GM10266 (cell line): ENCODE measurements at regions not wholly inside any gene's neighbourhood (a gene's known extent, or its start where the extent isn't known, plus 50 kb on each side); places are given as distances from the start of the nearest gene placed in this dataset.
A peak's percentile ranks its signal among the peaks of the same experiment; 100 is the strongest.
"Not testable (repeated sequence)": the region's sequence is repeated elsewhere in the genome, so short reads cannot be mapped to it uniquely, and the experiment has no call there.

Experiments
- DNase-seq: peaks from one replicate; pipeline ENCODE4 v3.0.0; 2012; ENCODE audit errors: extremely low spot score
- TF ChIP-seq, protein P1 (sequence below): IDR thresholded peaks from 2 replicates; pipeline ENCODE4 v1.5.1; 2012; ENCODE audit warnings: mild to moderate bottlenecking, low read depth; ENCODE audit not compliant: control insufficient read depth, insufficient read depth; ENCODE audit errors: missing control alignments

DNA sequence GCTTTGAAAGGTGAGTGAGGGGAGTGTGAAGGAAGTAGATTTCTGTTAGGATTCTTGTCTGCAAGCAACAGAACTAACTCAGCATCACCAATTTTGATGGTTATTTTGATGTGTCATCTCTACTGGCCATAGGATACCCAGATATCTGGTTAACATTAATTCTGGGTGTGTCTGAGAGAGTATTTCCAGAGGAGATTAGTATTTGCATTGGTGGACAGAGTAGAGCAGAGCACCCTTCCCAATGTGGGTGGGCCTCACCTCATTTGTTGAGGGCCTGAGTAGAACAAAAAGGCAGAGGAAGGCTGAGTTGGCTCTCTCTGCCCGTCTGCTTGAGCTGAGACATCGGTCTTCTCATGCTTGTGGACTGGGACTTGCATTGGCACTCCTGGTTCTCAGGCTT lies 121.8 kb upstream of the POU3F1 start:
- DNase-seq: no peak
- TF ChIP-seq, protein P1, sequence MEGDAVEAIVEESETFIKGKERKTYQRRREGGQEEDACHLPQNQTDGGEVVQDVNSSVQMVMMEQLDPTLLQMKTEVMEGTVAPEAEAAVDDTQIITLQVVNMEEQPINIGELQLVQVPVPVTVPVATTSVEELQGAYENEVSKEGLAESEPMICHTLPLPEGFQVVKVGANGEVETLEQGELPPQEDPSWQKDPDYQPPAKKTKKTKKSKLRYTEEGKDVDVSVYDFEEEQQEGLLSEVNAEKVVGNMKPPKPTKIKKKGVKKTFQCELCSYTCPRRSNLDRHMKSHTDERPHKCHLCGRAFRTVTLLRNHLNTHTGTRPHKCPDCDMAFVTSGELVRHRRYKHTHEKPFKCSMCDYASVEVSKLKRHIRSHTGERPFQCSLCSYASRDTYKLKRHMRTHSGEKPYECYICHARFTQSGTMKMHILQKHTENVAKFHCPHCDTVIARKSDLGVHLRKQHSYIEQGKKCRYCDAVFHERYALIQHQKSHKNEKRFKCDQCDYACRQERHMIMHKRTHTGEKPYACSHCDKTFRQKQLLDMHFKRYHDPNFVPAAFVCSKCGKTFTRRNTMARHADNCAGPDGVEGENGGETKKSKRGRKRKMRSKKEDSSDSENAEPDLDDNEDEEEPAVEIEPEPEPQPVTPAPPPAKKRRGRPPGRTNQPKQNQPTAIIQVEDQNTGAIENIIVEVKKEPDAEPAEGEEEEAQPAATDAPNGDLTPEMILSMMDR: no peak

DNA sequence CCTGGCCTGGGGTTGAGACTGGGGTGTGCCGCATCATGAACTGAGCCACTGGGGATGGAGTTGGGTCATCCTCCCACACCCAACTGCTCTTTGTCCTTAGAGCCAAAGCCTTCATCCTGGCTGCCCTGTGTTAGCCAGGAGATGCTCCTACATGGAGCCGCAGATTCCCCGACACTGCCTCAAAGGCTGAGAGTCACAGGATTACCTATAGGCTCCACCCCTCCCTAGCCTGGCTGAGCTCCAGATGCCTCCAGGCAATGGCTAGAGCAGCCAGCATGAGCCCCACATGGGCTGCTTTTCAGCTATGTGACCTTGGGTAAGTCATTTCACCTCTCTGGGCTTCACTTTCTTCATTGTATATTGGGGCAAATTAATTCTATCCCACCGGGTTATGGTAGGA lies 119.9 kb upstream of the POU3F1 start:
- DNase-seq: no peak
- TF ChIP-seq, protein P1: no peak

DNA sequence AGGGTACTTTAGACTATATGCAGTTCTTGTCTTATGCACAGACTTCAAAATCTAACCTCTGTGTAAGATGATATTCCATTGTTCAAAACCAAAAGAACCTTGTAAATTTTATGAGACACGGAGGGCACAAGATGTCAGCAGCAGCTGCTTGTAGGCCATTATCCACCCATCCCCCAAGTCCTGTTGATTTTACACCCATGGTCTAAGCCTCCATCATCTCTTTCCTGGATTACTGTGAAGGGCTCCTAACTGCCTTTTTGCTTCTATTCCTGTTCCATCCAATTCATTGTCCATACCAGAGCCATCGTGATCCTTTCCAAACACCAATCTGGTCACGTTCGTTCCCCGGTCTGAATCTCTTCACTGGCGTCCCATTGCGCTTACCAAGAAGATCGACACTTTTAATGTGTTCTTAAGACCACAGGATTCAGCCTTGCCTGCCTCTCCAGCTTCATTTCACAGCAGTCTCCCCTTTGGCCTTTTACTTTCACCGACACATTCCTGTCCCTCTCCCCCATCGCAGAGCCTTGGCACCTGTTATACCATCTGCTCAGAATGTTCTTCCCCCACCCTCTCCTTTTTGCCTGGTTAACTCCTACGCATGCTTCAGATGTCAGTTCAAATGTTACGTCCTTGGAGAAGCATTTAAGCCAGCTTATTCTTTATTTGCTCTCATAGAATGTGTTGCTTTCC lies 107.3 kb upstream of the POU3F1 start:
- TF ChIP-seq, protein P1: no peak
- DNase-seq: no peak

DNA sequence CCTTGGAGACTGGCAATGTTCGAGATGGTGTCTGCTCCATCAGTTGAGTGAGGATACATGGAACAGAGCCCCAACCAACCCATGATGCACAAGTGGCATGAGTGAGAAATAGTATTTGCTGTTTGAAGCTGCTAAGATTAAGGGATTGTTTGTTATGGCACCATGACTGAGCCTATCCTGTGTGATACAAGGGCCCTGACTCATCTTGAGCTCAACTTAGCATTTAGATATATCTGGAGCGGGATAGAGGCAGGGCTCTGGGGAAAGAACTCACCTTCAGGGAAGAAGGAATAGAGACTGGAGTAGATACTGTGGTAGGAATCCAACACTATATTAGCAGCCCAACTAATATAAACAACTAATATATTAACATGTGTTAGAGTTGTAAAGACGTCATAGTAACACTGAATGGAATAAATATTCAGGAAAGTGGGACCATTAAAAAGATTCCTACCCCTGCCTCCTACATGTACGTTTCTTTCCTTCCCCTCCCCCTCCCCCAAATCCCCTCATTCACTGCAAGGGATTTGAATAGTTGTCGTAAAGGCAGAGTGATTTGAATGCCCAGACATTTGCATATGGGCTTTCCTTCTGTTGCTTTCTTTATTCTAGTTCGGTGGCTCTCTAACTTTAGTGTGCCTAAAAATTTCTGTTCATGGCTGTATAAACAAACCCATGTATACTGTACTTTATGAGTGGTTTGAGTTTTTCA lies 106.6 kb upstream of the POU3F1 start:
- no peak for DNase-seq
- TF ChIP-seq, protein P1: no peak

DNA sequence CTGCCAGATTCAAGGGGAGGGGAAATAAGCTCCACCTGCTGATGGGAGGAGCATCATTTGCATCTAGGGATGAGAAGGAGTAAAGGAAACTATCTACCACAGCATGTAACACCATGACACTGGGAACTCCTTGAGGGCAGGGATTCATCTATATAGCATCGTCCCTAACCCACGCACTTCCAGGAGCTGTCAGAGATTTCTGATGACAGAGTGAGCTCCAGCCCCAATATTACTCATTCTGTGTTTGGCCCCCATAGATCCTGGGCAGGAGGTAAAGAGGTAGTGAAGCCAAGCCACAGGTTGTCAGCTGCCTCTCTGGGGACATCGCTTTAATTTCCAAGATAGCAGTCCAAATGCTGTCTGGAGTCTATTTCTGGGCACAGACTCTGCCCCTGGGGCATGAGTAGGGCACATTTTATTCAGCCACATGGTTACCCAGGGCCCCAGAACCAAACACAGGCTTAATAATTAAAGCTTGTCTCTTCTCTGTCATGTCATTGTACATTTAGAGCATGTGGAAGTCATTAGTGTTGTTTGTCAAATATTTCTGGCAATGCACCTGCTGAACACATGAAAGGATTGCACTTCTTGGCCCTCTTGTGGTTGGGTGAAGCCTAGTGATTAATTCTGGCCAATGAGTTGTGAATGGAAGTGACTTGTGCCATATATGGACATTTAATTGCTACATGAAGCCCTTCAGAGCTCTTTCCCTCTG lies 105.9 kb upstream of the POU3F1 start:
- TF ChIP-seq, protein P1: peak; percentile 11
- no peak for DNase-seq

DNA sequence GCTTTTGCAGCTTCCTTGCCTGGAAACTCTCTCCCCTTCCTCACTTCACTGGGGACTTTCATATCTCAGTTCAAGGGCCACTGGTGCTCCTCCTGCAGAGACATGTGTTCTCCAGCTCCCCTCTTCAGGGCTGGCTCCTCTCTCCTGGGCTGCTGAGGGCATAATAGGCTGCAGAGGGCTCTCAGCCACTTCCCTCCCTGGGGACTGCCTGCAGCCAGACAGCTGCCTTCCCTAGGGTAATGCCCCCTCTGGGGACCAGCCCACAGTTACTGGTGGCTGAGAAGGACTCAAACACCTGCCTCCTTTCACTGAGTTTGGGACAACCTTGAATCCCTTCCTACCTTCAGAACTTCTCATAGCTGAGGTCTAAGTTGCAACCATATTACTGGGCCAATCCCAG lies 104.8 kb upstream of the POU3F1 start:
- DNase-seq: no peak

DNA sequence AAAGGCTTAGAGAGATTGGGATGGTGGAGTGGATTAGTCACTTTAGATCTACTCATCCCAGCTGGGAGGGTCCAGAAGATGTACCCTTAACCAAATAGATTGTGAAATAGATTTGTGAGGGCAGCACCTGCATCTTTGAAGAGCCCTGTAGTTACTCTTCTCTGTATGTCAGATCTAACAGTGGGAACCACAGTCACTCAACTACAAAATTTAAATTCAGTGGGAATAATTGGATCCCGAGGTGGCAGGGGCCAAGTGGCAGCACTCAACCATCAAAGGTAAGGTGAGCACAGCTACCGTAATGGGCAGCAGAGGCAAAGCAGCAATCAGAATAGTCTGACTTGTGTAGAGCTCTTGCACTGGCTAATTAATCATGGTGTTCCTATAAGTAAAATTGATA lies 99.5 kb upstream of the POU3F1 start:
- not testable (repeated sequence) for DNase-seq

More for the DNA sequence above, 104.8 kb upstream of the POU3F1 start:
- TF ChIP-seq, protein P1: no peak
